ENCODE measurements at regions not wholly inside any gene's neighbourhood (a gene's known extent, or its start where the extent isn't known, plus 50 kb on each side); places are given as distances from the start of the nearest gene placed in this dataset.

DNA sequence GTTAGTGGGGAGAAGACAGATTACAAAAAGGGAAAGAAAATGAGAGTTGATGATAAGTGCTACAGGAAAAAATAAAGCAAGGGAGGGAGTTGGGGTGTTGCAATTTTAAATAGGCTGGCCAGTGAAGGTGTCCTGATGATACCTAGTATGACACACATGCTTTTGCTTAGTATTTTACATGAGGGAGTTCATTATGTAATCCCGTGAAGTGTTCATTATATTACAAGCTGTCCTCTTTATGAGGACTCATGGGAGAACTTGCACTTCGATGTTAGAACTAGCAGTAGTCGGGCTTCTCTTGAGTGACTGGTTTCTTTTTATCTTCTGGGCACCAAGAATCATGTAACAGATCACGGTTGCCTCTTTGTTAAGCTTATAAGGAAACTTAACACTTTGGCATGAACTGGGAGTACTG is 102.3 kb upstream of the MTPN start:
- TF ChIP-seq, protein P1, sequence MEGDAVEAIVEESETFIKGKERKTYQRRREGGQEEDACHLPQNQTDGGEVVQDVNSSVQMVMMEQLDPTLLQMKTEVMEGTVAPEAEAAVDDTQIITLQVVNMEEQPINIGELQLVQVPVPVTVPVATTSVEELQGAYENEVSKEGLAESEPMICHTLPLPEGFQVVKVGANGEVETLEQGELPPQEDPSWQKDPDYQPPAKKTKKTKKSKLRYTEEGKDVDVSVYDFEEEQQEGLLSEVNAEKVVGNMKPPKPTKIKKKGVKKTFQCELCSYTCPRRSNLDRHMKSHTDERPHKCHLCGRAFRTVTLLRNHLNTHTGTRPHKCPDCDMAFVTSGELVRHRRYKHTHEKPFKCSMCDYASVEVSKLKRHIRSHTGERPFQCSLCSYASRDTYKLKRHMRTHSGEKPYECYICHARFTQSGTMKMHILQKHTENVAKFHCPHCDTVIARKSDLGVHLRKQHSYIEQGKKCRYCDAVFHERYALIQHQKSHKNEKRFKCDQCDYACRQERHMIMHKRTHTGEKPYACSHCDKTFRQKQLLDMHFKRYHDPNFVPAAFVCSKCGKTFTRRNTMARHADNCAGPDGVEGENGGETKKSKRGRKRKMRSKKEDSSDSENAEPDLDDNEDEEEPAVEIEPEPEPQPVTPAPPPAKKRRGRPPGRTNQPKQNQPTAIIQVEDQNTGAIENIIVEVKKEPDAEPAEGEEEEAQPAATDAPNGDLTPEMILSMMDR (IDR thresholded peaks at IDR 0.05): no peak
- TF ChIP-seq SIN3A (IDR thresholded peaks at IDR 0.05; ENCODE audit: borderline replicate concordance, insufficient read depth, low read depth, low read length): no peak

All from Panc1 (cell line).